Germinal center (tissue), 1 donor: ENCODE measurements at regions not wholly inside any gene's neighbourhood (a gene's known extent, or its start where the extent isn't known, plus 50 kb on each side); places are given as distances from the start of the nearest gene placed in this dataset.
A peak's percentile ranks its signal among the peaks of the same experiment; 100 is the strongest.

Experiments
- DNase-seq: peaks from one replicate; pipeline ENCODE4 v3.0.0; 2012; ENCODE audit warnings: mixed read lengths, low spot score

- DNase-seq: no peak
Measured at GRCh38 chr16:17544304-17544703, 73.5 kb upstream of the XYLT1 start.

DNA sequence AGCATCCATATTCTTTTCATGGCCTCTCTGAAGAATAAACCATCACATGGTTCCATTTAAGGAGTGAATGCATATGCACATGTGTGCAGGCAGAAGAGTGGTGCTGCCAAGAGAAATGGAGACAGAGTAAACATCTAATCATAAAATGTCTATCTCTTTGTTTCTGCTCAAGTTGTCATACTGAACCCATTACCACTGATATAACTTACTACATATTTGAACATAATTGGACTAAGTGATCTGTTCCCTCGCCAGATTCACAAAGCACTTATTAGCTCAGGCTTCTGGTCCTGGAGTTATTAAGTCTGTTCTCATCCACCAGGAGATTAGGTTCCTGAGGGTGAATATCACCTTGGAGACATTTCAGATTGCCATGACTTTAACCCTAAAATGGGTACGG is 72.3 kb upstream of the XYLT1 start:
- no peak for DNase-seq

GRCh38 chr16:17541324-17541723 is 70.6 kb upstream of the XYLT1 start:
- DNase-seq: no peak

GRCh38 chr16:17538927-17539326 is 68.2 kb upstream of the XYLT1 start:
- no peak for DNase-seq

DNA sequence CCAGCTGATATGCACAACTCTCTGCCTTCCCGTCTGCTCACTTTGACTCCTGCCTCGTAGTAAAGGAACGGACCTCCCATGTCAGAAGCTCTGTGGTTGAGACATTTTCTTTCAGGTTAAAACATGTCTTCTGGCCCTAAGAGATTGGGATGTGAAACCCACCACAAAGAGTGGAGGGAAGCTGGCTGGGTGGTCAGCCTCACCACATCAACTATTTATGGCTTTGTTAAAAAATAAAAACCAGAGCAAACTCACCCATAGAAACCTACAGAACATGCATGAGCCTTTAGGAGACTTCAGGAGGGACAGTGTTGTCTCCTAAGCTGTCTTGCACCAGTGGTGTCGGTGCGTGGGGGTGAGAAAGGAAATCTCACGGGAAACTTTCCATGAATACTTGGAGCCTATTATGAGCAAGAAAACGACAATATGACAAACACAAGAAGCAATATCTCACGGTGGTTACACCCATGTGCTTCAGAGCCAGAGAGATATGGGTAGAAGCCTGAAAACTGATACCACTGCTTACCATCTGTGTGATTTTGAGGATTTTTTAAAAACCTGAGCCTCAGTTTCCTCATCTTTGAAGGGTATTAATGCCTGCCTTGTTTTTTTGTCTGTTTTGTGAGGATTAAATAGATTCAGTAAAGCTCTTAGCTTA is 61.7 kb upstream of the XYLT1 start:
- no peak for DNase-seq

- DNase-seq: peak; percentile 14
Measured at GRCh38 chr16:17529982-17530760, 59.4 kb upstream of the XYLT1 start.

DNA sequence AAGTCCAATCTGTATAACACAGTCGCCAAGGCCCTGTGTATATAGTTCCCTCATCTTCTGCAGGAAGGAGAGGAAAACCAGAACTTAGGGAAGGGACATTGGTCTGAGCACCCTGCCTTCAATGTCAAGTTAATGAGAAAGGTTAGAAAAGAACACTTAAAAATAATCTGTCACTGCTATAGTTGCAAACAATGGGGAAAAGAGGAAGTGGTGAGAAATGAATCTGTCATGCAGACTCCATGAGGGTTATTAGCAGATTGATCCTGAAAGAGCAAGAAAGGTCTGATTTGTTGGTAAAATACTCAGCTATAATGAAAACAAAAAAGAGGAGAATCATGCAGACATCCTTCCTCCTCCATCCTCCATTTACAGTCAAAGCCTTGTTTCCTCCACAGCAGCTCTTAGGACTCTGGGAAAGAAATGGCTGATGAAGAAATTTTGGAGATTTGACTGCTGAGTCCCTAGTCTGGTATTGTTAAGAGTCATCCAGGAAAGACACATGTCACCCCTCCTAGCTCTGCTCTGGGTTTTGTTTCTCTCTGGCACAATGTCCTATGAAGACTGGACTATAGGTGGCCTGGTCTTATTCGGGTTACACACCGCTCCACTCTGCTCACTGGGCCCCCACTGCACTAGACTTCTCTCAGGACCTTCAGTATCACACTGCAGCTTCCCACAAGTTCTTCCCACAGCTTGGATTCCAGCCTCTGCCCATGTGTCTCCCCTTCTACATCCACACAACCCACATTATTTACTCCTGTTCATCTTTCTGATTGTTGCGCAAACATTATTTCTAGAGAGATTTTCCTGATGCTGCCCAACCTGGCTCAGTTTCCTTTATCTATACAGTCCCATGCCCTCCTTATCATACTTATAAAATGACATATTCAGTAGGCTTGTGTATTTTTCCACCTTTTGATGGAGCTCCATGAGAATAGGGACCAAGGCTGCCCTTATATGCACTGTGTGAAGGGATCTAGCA is 56.5 kb upstream of the XYLT1 start:
- DNase-seq: peak; percentile 10

GRCh38 chr16:17524656-17525055 is 53.9 kb upstream of the XYLT1 start:
- DNase-seq: no peak

DNA sequence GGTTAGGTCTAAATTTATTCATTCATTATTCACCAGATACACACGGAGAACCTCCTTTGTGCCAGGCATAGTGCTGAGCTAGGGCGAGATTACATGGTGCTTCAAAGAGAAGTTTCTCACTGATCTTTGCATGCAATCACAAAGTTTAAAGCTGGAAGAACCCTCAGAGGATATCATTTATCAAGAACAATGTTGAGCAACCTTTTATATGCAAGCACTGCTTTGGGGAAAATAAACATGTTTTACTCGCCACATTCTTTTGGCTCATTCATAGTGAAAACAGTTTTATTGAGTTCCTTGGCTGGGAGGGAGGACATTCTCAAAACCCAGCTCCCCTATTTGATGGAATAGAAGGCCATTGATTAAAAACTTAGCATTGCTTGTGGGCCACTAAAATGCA is 49.8 kb upstream of the XYLT1 start:
- DNase-seq: no peak
